ENCODE measurements at regions not wholly inside any gene's neighbourhood (a gene's known extent, or its start where the extent isn't known, plus 50 kb on each side); places are given as distances from the start of the nearest gene placed in this dataset.

DNA sequence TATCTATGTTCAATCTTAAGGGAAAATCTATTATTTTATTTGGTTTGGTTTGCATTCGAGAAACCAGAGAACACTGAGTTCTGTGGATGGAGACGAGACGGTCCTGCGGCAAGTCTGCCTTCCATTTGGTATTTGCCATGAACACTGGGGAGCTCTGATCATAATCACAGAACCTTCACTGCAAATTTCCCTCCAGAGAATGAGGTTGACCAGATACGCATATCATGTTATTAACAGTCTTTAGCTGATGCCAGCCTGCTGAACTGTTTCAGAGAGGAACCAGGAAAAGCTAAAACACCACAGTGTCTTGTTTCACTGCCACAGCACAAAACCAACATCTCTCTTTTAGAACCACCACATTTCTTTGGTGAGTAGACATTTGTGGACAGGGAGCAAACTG lies 269.4 kb upstream of the AGAP1 start:
- Mint-ChIP-seq H3K36me3 (ENCODE audit: low read depth) (no peaks in the 10 kb centered on the region), H3K27me3 (ENCODE audit: insufficient read depth, low read depth, poor library complexity) (peaks cover 4% of the 10 kb centered on the region), H3K27ac (no peak overlapping the region), H3K4me1 (no peaks in the 10 kb centered on the region), H3K9me3 (no peaks in the 10 kb centered on the region), H3K4me3 (no peak overlapping the region)
- Histone ChIP-seq H3K27me3 (ENCODE audit: insufficient read depth) (no peaks in the 10 kb centered on the region), H3K36me3 (ENCODE audit: insufficient read depth) (no peaks in the 10 kb centered on the region), H2AFZ (no peak overlapping the region), H4K20me1 (replicated peaks; ENCODE audit: insufficient read depth) (no peaks in the 10 kb centered on the region), H3K27ac (ENCODE audit: low read depth) (no peak overlapping the region), H3K79me2 (replicated peaks; ENCODE audit: insufficient read depth) (no peaks in the 10 kb centered on the region), H3K4me2 (no peak overlapping the region), H3K9me2 (ENCODE audit: insufficient read depth) (no peaks in the 10 kb centered on the region; the same call in 1 of the 2 replicates), H3F3A (replicated peaks; ENCODE audit: low read depth) (no peaks in the 10 kb centered on the region), H3K4me1 (ENCODE audit: insufficient read depth) (no peaks in the 10 kb centered on the region), H3K4me3 (no peak overlapping the region)
- no peak for TF ChIP-seq ZNF462 (CRISPR knock-in tag; IDR thresholded peaks at IDR 0.05)
- no peak for TF ChIP-seq JUNB (IDR thresholded peaks at IDR 0.05; ENCODE audit: unreplicated experiment)
- no peak for TF ChIP-seq CTCF (conservative IDR thresholded peaks at IDR 0.05; ENCODE audit: low read depth in 2 of 2)
- no peak for TF ChIP-seq NANOG (IDR thresholded peaks at IDR 0.05; ENCODE audit: borderline replicate concordance)
- TF ChIP-seq ZNF114 (CRISPR knock-in tag; IDR thresholded peaks at IDR 0.05), result no peak
- TF ChIP-seq CREB1 (CRISPR knock-in tag; IDR thresholded peaks at IDR 0.05; ENCODE audit: low read depth), result no peak
- TF ChIP-seq STAT1 (IDR thresholded peaks at IDR 0.05; ENCODE audit: unreplicated experiment), result no peak
- no peak for TF ChIP-seq EZH2phosphoT487 (IDR thresholded peaks at IDR 0.05; ENCODE audit: unreplicated experiment)
- no peak for TF ChIP-seq ZNF331 (CRISPR knock-in tag; IDR thresholded peaks at IDR 0.05; ENCODE audit: low read depth)
- TF ChIP-seq, protein P1, sequence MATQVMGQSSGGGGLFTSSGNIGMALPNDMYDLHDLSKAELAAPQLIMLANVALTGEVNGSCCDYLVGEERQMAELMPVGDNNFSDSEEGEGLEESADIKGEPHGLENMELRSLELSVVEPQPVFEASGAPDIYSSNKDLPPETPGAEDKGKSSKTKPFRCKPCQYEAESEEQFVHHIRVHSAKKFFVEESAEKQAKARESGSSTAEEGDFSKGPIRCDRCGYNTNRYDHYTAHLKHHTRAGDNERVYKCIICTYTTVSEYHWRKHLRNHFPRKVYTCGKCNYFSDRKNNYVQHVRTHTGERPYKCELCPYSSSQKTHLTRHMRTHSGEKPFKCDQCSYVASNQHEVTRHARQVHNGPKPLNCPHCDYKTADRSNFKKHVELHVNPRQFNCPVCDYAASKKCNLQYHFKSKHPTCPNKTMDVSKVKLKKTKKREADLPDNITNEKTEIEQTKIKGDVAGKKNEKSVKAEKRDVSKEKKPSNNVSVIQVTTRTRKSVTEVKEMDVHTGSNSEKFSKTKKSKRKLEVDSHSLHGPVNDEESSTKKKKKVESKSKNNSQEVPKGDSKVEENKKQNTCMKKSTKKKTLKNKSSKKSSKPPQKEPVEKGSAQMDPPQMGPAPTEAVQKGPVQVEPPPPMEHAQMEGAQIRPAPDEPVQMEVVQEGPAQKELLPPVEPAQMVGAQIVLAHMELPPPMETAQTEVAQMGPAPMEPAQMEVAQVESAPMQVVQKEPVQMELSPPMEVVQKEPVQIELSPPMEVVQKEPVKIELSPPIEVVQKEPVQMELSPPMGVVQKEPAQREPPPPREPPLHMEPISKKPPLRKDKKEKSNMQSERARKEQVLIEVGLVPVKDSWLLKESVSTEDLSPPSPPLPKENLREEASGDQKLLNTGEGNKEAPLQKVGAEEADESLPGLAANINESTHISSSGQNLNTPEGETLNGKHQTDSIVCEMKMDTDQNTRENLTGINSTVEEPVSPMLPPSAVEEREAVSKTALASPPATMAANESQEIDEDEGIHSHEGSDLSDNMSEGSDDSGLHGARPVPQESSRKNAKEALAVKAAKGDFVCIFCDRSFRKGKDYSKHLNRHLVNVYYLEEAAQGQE (IDR thresholded peaks at IDR 0.05; ENCODE audit: unreplicated experiment), result no peak
- TF ChIP-seq POLR2AphosphoS5 (IDR thresholded peaks at IDR 0.05; ENCODE audit: low read depth), result no peak
- TF ChIP-seq ETS1 (IDR thresholded peaks at IDR 0.05), result no peak
- TF ChIP-seq EZH2 (IDR thresholded peaks at IDR 0.05; ENCODE audit: low read depth, unreplicated experiment), result no peak
- ATAC-seq (no peak), DNase-seq (ENCODE audit: low spot score) (no peak)

All from GM23338 (cell line).